Tibial nerve (tissue), 4 donors: ENCODE measurements at regions not wholly inside any gene's neighbourhood (a gene's known extent, or its start where the extent isn't known, plus 50 kb on each side); places are given as distances from the start of the nearest gene placed in this dataset.

Source experiments
- CTCF ChIP-seq, 5 experiments: fragments of 200-600 bp in 3 of 5; fragments of 450-650 bp in 2 of 5; sonication (generic) in 3 of 5; IDR thresholded peaks; one replicate each; pipeline ENCODE4 v1.5.1; 2016 to 2019; ENCODE audit warnings: antibody characterized with exemption in 5 of 5, mild to moderate bottlenecking in 3 of 5, moderate library complexity in 2 of 5
- EP300 ChIP-seq, 2 donors: sonication (generic); formaldehyde crosslinking; IDR thresholded peaks; one replicate each; pipeline ENCODE4 v1.6.1; 2017; ENCODE audit warnings: antibody characterized with exemption in 2 of 2, mild to moderate bottlenecking in 1 of 2
- POLR2A ChIP-seq, 2 donors: fragments of 450-650 bp; IDR thresholded peaks; one replicate each; pipeline ENCODE4 v1.6.1; 2017; ENCODE audit warnings: antibody characterized with exemption in 2 of 2, mild to moderate bottlenecking in 2 of 2, moderate library complexity in 2 of 2

GRCh38 chr2:20552847-20553246, 98.1 kb downstream of the HS1BP3 start:
- TF ChIP-seq CTCF (IDR thresholded peaks at IDR 0.05) (no peak), EP300 (IDR thresholded peaks at IDR 0.05) (no peak), POLR2A (IDR thresholded peaks at IDR 0.05) (no peak)
